ENCODE measurements at regions not wholly inside any gene's neighbourhood (a gene's known extent, or its start where the extent isn't known, plus 50 kb on each side); places are given as distances from the start of the nearest gene placed in this dataset.

GRCh38 chr9:82673919-82674318 lies 389.0 kb downstream of the RASEF start:
- DNase-seq = no peak

- DNase-seq = no peak
Measured at GRCh38 chr9:82675102-82675501, 387.8 kb downstream of the RASEF start.

GRCh38 chr9:82675605-82676004 lies 387.3 kb downstream of the RASEF start:
- no peak for DNase-seq

GRCh38 chr9:82677086-82677485 lies 385.9 kb downstream of the RASEF start:
- DNase-seq = no peak

DNA sequence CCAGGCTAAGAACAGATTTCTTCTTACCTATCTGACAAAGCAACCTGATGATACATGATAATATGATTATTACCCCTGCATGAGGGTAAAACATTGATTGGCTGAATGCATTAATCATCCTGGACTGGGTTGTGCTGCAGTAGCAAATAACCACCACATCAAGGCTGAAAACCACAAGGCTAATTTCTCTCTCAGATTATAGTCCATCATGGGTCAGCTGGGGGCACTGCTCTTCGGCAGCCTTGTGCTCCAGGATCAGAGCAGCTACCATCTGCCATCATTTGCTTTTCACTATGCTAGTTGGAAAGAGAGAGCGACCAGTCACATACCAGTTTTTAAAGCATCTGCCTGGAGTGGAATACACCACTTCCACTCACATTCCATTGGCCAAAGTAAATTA lies 383.5 kb downstream of the RASEF start:
- no peak for DNase-seq

DNA sequence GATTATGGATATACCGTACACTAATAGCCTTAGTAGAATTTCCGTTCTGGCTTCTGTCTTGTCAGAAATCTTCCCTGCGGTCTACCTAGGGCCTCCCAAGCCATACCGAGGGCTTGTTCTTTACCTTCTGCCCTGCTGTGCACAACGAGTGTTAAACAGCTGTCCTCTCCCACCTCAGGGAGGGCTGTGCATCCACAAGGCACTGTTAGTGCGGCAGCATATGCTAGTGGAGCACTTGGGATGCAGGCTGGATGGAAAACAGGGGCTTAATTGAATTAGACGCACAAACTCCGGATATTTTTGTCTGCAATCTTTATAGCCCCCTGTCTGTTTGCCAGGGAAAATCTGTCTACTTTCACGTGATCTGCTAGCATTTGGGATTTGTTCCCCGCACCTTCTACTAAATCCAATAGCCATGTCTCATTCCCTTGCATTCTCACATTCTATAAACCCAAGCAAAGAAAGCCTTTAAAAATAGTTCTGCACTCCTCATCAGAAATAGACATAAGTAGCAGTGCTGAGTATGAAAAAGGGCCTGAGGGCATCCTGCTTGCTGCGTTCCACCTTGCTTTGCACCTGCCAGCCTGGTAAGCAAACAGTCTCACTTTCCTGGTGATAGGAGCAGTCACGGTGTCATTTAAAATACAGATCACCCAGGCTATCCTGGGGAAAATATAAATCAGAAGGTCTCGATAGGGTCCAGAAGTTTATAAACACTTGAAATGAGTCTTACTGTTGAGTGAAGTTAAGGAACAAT lies 382.6 kb downstream of the RASEF start:
- no peak for DNase-seq

DNA sequence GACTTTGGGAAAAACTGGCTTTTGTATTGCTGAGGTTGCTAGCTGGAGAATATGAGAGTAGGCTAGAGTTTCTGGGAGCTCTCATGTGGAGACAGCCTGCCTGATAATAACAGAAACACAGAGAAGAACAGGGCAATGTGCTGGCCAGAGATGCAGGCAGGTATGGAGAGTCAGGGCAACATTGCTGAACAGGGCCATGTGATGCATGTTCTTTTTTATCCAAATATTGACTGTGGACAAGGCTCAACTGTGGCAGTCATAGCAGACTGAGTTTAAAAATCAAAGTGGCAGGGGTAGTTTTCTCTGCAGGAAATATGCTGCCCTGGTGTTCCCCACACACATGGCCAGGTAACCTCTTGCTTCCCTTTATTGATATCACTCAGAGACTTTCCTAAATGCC lies 381.1 kb downstream of the RASEF start:
- DNase-seq = no peak

GRCh38 chr9:82682431-82682830 lies 380.5 kb downstream of the RASEF start:
- DNase-seq = no peak

DNA sequence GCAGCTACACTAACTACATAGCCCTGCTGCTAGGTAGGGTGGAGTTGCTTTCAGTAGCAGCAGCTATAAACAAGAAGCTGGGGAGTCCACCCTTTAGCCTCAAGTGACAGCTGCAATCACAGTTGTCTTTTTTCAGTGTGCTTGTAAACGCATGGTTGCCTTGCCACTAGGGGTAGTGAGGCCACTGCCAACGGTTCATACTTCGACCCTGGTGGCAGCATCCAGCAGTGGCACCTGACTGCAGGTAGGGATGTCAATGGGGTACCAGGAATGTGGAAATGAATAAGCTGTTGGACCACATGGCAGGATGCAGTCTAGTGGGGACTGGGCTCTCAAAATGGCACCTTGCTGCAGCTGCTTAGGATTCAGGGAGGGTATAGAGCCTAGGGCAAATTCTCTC lies 367.2 kb downstream of the RASEF start:
- no peak for DNase-seq

DNA sequence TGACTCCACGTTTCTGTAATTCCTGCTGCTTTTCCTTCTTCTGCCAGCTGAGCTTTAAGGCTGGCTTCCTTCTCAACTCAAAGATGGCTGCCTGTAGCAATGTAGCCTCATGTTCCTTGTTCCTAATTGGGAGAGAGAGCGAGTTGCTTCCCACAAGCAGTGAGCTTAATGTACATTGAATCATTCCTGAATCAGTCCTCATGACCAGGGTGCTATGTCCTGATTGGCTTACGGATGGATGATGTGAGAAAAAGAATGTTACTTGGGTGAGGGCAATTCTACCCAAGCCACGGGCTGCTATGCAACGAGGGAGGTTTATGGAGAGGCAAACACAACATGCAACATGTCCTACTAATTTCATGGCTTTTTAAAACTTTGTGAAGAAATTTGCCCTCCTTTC lies 356.2 kb downstream of the RASEF start:
- no peak for DNase-seq

DNA sequence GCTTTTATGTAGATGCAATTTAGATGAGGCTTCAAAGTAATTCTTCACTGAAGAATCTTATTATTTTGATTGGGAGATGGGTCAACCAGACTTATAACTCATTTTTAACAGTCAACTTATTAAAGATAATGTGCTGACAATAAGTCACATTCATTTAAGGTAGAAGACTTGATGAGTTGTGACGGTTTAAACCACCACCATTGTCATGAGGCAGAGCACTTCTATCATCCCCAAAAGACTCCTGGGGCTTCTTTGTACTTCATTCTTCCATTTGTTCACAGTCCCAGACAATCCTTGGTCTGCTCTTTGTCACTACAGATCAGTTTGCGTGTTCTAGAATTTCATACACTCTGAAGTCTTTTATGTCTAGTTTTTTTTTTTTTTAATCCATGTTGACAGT lies 346.1 kb downstream of the RASEF start:
- DNase-seq = no peak

- no peak for DNase-seq
Measured at GRCh38 chr9:82720515-82720914, 342.4 kb downstream of the RASEF start.

GRCh38 chr9:82721593-82721992 lies 341.3 kb downstream of the RASEF start:
- DNase-seq = no peak

- DNase-seq = no peak
Measured at GRCh38 chr9:82722051-82722450, 340.9 kb downstream of the RASEF start.

- DNase-seq = no peak
Measured at GRCh38 chr9:82722561-82722960, 340.4 kb downstream of the RASEF start.

GRCh38 chr9:82726424-82727276 lies 336.3 kb downstream of the RASEF start:
- DNase-seq = no peak

DNA sequence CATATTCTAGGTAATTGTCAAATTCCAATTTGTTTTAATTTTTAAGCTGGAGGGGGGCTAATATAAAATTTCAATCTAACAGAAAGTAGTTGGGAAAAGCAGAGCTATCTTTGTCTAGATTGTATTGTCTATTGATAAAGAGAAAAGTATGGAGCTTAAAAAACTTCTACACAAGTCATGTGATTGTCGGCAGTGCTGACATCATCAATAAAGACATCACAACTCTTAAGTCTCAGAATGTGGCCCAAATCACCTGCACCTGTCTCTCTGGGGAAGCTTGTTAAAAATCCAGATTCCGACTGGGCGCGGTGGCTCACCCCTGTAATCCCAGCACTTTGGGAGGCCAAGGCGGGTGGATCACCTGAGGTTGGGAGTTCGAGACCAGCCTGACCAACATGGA lies 333.8 kb downstream of the RASEF start:
- no peak for DNase-seq

DNA sequence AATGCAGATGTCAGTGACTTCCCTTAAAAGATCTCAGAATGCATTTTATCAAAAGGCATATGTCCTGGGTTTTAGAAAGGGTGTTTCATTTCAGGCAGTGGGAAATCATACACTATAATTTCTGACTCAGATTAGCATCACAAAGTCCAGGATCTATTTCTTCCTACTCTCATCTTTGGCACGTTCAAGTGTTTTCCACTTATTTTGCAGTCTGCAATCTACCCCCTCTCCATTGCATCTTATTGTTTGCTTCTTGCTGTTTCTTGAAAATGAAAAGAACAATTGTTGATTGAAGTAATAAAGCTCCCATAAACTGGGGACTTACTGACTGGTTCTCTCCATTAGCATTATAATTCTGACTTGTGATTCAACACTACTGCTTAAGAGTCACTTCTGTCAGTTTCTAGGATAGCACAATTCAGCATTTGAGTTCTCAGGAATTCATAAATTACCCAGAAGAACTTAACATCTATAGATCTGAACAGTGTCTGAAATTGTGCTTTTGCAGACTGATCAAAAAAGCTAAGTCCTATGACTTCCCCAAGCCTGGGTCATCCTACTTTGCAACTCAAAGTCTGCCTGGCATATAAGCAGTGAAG lies 332.9 kb downstream of the RASEF start:
- DNase-seq = no peak

GRCh38 chr9:82732928-82733327 lies 330.0 kb downstream of the RASEF start:
- DNase-seq = no peak

- no peak for DNase-seq
Measured at GRCh38 chr9:82736126-82736525, 326.8 kb downstream of the RASEF start.

DNA sequence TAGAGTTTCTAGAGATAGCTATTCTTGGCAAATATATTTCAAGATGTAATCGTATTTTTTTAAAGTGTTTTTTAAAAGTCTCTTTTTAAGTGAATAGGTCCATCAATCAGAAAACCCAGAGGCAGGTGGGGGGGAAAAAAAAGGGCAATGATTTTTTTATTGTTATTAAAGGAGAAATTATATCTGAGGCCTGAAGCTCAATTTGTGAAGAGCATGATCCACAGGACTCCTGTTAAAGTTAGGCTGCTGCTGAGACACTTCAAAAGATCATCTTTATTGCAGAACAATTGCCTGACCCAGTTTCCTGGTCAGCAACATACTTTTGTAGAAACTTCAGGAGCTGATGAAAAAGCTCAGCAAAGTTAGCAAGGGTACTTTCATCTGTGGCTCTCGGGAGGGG lies 326.2 kb downstream of the RASEF start:
- DNase-seq = no peak

GRCh38 chr9:82745919-82746318 lies 317.0 kb downstream of the RASEF start:
- DNase-seq = no peak

DNA sequence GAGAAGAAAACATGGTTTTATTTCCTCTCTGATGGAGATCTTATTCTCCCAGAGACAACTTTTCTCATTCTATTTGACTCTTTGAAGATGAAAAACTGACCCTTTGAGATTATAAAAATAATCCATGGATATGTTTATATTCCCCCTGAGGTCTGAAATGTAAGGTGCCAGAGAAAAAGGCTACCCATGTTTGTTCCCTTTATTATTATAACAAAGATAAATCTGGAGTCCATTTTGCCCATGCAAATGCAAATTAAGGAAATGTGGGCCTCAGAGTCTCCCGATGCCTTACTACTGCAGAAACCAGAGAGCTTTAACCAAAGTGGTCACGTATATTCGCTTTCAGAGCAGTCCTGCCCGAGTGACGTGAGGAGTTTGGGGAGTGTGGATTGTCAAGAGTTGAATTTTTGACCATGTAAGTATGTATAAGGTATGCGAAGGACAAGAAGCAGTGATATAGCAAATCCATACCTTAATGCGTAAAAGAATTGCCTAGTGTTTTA lies 312.5 kb downstream of the RASEF start:
- DNase-seq = no peak

DNA sequence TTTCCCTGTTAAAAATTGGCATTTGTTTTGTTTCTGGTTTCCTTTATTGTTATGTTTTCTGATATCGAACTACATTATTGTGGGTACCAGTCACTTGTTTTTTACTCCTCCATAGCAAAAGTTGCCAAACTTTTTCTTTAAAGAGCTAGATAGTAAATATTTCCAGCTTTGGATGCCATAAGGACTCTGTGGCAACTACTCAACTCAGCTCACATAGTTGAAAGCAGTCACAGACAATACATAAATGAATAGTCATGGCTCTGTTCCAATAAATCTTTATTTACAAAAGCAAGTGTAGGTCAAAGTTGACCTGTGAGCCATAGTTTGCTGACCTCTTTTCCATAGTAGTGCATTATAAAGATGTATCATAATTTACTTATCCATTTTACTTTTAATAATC lies 305.0 kb downstream of the RASEF start:
- no peak for DNase-seq
